Transverse colon (tissue), 4 donors: ENCODE measurements at regions not wholly inside any gene's neighbourhood (a gene's known extent, or its start where the extent isn't known, plus 50 kb on each side); places are given as distances from the start of the nearest gene placed in this dataset.

ENCODE experiments used
- DNase-seq: peaks from one replicate; pipeline ENCODE4 v3.0.0-alpha.2; 2019
- H3K27ac ChIP-seq, 4 donors: fragments of 200-600 bp; sonication (generic); 2 replicates each; pipeline ENCODE4 v1.5.1; 2016 to 2018; ENCODE audit warnings: inconsistent platforms in 4 of 4
- H3K27me3 ChIP-seq: fragments of 200-600 bp; sonication (generic); 2 replicates; pipeline ENCODE4 v1.5.1; 2017; ENCODE audit warnings: inconsistent platforms
- H3K36me3 ChIP-seq, 4 donors: fragments of 200-600 bp; sonication (generic); 2 replicates each; pipeline ENCODE4 v1.5.1; 2017 to 2019; ENCODE audit warnings: inconsistent platforms in 4 of 4
- H3K4me1 ChIP-seq, 4 donors: fragments of 200-600 bp; sonication (generic); 2 replicates each; pipeline ENCODE4 v1.5.1; 2017 to 2020; ENCODE audit warnings: inconsistent platforms in 4 of 4
- H3K4me3 ChIP-seq, 4 donors: fragments of 200-600 bp; sonication (generic); 1 replicate in 1 of 4; 2 replicates in 3 of 4; pipeline versions ENCODE4 v1.5.1 to v1.6.1; 2017 to 2019; ENCODE audit warnings: inconsistent platforms in 4 of 4
- H3K9me3 ChIP-seq, 2 donors: fragments of 200-600 bp; sonication (generic); 2 replicates each; pipeline ENCODE4 v1.5.1; 2017 to 2019; ENCODE audit warnings: inconsistent platforms in 2 of 2
- EP300 ChIP-seq: sonication (generic); formaldehyde crosslinking; IDR thresholded peaks from one replicate; pipeline ENCODE4 v1.6.1; 2017; ENCODE audit warnings: antibody characterized with exemption, low read depth
- POLR2A ChIP-seq: fragments of 450-650 bp; IDR thresholded peaks from one replicate; pipeline ENCODE4 v1.6.1; 2016; ENCODE audit warnings: antibody characterized with exemption, mild to moderate bottlenecking, moderate library complexity
- POLR2AphosphoS5 ChIP-seq, 3 donors: sonication (generic); formaldehyde crosslinking; IDR thresholded peaks; one replicate each; pipeline ENCODE4 v1.6.1; 2016; ENCODE audit warnings: antibody characterized with exemption in 3 of 3
- WGBS, 2 donors: methylation state at CpG; one replicate each; pipeline ENCODE4 v1.1.5; 2018; ENCODE audit warnings: low coverage in 1 of 2; 5-methylcytosine and 5-hydroxymethylcytosine counted together
- in situ Hi-C, 4 donors: fragments of 200-750 bp; cut with MboI; loops; one replicate each; pipeline versions ENCODE4 v1.15.0 to v1.15.1; 2017; ENCODE audit warnings: low sequenced_read_pairs in 3 of 4, low pct_ligation_motif_present in 1 of 4, low pct_unique_long_range_greater_than_20kb in 1 of 4
- intact Hi-C: fragments of 100-400 bp; cut with DNase I; formaldehyde crosslinking; loops from one replicate; pipeline ENCODE4 v1.15.1; 2023; ENCODE audit warnings: low total_unique reads
- TF ChIP-seq, protein P1 (sequence below), 5 experiments: fragments of 200-600 bp in 3 of 5; fragments of 450-650 bp in 2 of 5; sonication (generic) in 3 of 5; IDR thresholded peaks; 1 replicate in 2 of 5; 2 replicates in 3 of 5; pipeline ENCODE4 v1.5.1; 2016 to 2017; ENCODE audit warnings: antibody characterized with exemption in 5 of 5, inconsistent platforms in 3 of 5, mild to moderate bottlenecking in 2 of 5, moderate library complexity in 1 of 5

DNA sequence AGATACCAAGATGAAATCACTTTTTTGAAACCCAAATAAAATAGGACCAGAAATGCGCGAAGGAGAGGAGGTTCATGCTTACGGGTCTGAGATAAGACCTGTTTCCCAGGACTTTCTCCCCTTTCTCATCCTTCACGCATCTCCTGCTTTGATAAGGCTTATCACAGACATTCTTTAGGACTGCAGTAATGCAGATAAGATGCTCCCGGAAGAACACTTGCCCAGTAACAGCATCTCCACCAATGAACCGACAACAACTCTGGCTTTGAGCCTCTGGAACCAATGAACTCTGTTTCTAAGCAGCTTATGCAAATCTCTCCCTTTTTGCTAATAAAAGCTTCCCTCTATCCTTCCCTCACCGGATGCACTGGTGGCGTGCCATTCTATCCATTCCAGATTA is 783.4 kb upstream of the ARGLU1 start:
- H3K9me3 ChIP-seq: no peaks in the 10 kb centered on the region
- no peak for DNase-seq
- no peaks in the 10 kb centered on the region for H3K27me3 ChIP-seq
- H3K4me3 ChIP-seq: no peak overlapping the region
- WGBS, 2 donors: 53 to 72% methylated on average over 7 to 8 of the region's 8 CpGs
- intact Hi-C loops: no loop called here
- no peak overlapping the region for H3K27ac ChIP-seq
- H3K36me3 ChIP-seq: no peaks in the 10 kb centered on the region
- TF ChIP-seq, protein P1, sequence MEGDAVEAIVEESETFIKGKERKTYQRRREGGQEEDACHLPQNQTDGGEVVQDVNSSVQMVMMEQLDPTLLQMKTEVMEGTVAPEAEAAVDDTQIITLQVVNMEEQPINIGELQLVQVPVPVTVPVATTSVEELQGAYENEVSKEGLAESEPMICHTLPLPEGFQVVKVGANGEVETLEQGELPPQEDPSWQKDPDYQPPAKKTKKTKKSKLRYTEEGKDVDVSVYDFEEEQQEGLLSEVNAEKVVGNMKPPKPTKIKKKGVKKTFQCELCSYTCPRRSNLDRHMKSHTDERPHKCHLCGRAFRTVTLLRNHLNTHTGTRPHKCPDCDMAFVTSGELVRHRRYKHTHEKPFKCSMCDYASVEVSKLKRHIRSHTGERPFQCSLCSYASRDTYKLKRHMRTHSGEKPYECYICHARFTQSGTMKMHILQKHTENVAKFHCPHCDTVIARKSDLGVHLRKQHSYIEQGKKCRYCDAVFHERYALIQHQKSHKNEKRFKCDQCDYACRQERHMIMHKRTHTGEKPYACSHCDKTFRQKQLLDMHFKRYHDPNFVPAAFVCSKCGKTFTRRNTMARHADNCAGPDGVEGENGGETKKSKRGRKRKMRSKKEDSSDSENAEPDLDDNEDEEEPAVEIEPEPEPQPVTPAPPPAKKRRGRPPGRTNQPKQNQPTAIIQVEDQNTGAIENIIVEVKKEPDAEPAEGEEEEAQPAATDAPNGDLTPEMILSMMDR (IDR thresholded peaks at IDR 0.05): no peak
- TF ChIP-seq EP300: no peak
- TF ChIP-seq POLR2A: no peak
- no peak for TF ChIP-seq POLR2AphosphoS5 (IDR thresholded peaks at IDR 0.05)
- no peaks in the 10 kb centered on the region for H3K4me1 ChIP-seq
- in situ Hi-C loops: no loop called here

- Histone ChIP-seq H3K4me1 (no peaks in the 10 kb centered on the region), H3K4me3 (no peak overlapping the region), H3K36me3 (no peaks in the 10 kb centered on the region), H3K27ac (no peak overlapping the region), H3K9me3 (no peaks in the 10 kb centered on the region), H3K27me3 (no peaks in the 10 kb centered on the region)
- TF ChIP-seq POLR2A (no peak), POLR2AphosphoS5 (IDR thresholded peaks at IDR 0.05) (no peak), EP300 (no peak)
- TF ChIP-seq, protein P1 (IDR thresholded peaks at IDR 0.05): no peak
- DNase-seq: no peak
- intact Hi-C loops: no loop called here
- 67 to 72% methylated on average over 2 of the region's 2 CpGs for WGBS, 2 donors
- in situ Hi-C loops: no loop called here
Measured at GRCh38 chr13:107348925-107349324, 781.0 kb upstream of the ARGLU1 start.

GRCh38 chr13:107348471-107348870 is 780.5 kb upstream of the ARGLU1 start:
- intact Hi-C loops: no loop called here
- TF ChIP-seq POLR2A: no peak
- no peak for TF ChIP-seq EP300
- TF ChIP-seq POLR2AphosphoS5 (IDR thresholded peaks at IDR 0.05): no peak
- TF ChIP-seq, protein P1 (IDR thresholded peaks at IDR 0.05): no peak
- Histone ChIP-seq H3K9me3 (no peaks in the 10 kb centered on the region), H3K4me1 (no peaks in the 10 kb centered on the region), H3K36me3 (no peaks in the 10 kb centered on the region), H3K27me3 (no peaks in the 10 kb centered on the region), H3K4me3 (no peak overlapping the region), H3K27ac (no peak overlapping the region)
- WGBS, 2 donors: 28 to 39% methylated on average over 6 of the region's 6 CpGs
- no peak for DNase-seq
- in situ Hi-C loops: no loop called here

DNA sequence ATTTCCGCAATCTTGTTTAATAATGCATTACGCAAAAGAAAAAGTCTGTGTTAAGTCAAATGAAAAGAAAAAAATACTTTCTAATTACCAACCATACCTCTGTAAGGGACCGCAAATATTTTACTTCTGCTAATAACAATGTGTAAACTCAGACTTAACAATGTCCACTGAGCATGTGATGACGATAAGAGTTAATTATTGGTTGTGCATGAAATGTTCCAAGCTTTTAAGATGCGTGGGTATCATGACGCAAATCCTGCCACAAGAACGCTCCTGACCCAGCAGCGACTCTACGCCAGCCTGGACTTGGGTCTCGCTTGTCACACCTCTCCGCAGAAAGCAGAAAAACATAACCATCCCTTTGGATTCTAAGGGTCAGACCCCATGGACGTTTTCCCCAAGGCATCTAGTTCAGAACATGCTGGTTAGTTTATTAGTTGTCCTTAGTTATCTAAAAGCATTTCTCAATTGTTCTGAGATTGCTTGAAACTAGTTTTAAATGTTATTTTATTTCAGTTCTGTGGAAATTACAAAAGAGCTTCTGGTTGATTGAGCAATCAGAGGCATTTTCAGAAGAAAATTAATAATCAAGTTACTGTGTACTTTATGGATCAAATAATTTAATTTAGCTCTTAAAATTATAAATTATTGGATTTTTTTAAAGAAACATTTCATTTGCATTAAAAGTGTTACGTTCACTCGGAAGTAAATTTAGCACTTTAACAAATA is 779.9 kb upstream of the ARGLU1 start:
- WGBS, 2 donors: 84 to 88% methylated on average over 13 to 14 of the region's 14 CpGs
- H3K9me3 ChIP-seq: no peaks in the 10 kb centered on the region
- H3K36me3 ChIP-seq: no peaks in the 10 kb centered on the region
- TF ChIP-seq POLR2AphosphoS5 (IDR thresholded peaks at IDR 0.05) (no peak), POLR2A (no peak), EP300 (no peak)
- TF ChIP-seq, protein P1 (IDR thresholded peaks at IDR 0.05): no peak
- DNase-seq: no peak
- in situ Hi-C loops (no loop called here), intact Hi-C loops (no loop called here)
- H3K4me1 ChIP-seq: no peaks in the 10 kb centered on the region
- H3K27me3 ChIP-seq: no peaks in the 10 kb centered on the region
- H3K27ac ChIP-seq: no peak overlapping the region
- H3K4me3 ChIP-seq: no peak overlapping the region
